ENCODE measurements at regions not wholly inside any gene's neighbourhood (a gene's known extent, or its start where the extent isn't known, plus 50 kb on each side); places are given as distances from the start of the nearest gene placed in this dataset.

DNA sequence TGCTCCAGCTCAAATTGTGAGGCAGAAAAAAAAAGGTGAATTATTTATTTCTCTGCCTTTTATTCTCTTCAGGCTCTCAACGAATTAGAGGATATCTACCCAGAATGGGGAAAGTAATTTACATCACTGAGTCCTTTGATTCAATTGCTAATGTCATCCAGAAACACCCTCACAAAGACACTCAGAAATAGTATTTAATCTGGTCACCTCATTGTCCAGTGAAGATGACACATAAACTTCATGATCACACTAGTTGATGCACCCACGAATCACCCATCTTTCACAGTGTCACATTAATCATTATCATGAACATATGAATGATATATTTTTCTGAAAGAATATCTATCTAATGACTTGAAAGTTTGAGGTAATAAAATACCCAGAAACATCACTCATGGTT lies 868.5 kb downstream of the BRINP3 start:
- TF ChIP-seq, protein P1, sequence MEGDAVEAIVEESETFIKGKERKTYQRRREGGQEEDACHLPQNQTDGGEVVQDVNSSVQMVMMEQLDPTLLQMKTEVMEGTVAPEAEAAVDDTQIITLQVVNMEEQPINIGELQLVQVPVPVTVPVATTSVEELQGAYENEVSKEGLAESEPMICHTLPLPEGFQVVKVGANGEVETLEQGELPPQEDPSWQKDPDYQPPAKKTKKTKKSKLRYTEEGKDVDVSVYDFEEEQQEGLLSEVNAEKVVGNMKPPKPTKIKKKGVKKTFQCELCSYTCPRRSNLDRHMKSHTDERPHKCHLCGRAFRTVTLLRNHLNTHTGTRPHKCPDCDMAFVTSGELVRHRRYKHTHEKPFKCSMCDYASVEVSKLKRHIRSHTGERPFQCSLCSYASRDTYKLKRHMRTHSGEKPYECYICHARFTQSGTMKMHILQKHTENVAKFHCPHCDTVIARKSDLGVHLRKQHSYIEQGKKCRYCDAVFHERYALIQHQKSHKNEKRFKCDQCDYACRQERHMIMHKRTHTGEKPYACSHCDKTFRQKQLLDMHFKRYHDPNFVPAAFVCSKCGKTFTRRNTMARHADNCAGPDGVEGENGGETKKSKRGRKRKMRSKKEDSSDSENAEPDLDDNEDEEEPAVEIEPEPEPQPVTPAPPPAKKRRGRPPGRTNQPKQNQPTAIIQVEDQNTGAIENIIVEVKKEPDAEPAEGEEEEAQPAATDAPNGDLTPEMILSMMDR (IDR thresholded peaks at IDR 0.05; ENCODE audit: low read depth, low read length) = no peak
- TF ChIP-seq EZH2phosphoT487 (IDR thresholded peaks at IDR 0.05; ENCODE audit: low read depth) = no peak

Data from OCI-LY3 (cell line).